Spleen (tissue), 11 donors: ENCODE measurements at regions not wholly inside any gene's neighbourhood (a gene's known extent, or its start where the extent isn't known, plus 50 kb on each side); places are given as distances from the start of the nearest gene placed in this dataset.

ENCODE experiments used
- DNase-seq: peaks from one replicate; pipeline ENCODE4 v3.0.0-alpha.2; 2020
- H3K27ac ChIP-seq, 8 donors: fragments of 200-600 bp; sonication (generic) in 7 of 8; 1 replicate in 4 of 8; 2 replicates in 4 of 8; pipeline versions ENCODE4 v1.5.0 to v1.8.0; 2016 to 2021; ENCODE audit warnings: inconsistent platforms in 4 of 8, mild to moderate bottlenecking in 4 of 8, moderate library complexity in 1 of 8
- H3K27me3 ChIP-seq, 7 donors: fragments of 200-600 bp; sonication (generic) in 6 of 7; replicated peaks in 1 of 7; 1 replicate in 4 of 7; 2 replicates in 3 of 7; pipeline versions ENCODE4 v1.5.0 to v1.8.0; 2016 to 2021; ENCODE audit warnings: inconsistent platforms in 3 of 7, mild to moderate bottlenecking in 1 of 7
- H3K36me3 ChIP-seq, 6 donors: fragments of 200-600 bp; sonication (generic) in 5 of 6; 1 replicate in 4 of 6; 2 replicates in 2 of 6; pipeline versions ENCODE4 v1.5.0 to v1.8.0; 2016 to 2021; ENCODE audit warnings: inconsistent platforms in 2 of 6
- H3K4me1 ChIP-seq, 6 donors: fragments of 200-600 bp; sonication (generic) in 5 of 6; 1 replicate in 3 of 6; 2 replicates in 3 of 6; pipeline versions ENCODE4 v1.5.0 to v1.8.0; 2016 to 2021; ENCODE audit warnings: inconsistent platforms in 3 of 6
- H3K4me3 ChIP-seq, 8 donors: fragments of 200-600 bp; sonication (generic) in 7 of 8; 1 replicate in 4 of 8; 2 replicates in 4 of 8; pipeline versions ENCODE4 v1.5.0 to v1.8.0; 2016 to 2021; ENCODE audit warnings: inconsistent platforms in 4 of 8, mild to moderate bottlenecking in 4 of 8, moderate library complexity in 2 of 8
- H3K9me3 ChIP-seq, 8 donors: fragments of 200-600 bp; sonication (generic) in 7 of 8; 1 replicate in 4 of 8; 2 replicates in 4 of 8; pipeline versions ENCODE4 v1.5.0 to v1.8.0; 2016 to 2021; ENCODE audit warnings: inconsistent platforms in 4 of 8
- CTCF ChIP-seq, 11 experiments: fragments of 200-600 bp in 7 of 11; fragments of 450-650 bp in 4 of 11; sonication (generic) in 4 of 11; IDR thresholded peaks in 8 of 11; conservative IDR thresholded peaks in 3 of 11; 1 replicate in 7 of 11; 2 replicates in 4 of 11; pipeline versions ENCODE4 v1.4.0 to v1.8.0; 2016 to 2021; ENCODE audit warnings: antibody characterized with exemption in 11 of 11, inconsistent platforms in 4 of 11, mild to moderate bottlenecking in 1 of 11
- POLR2A ChIP-seq, 3 donors: fragments of 450-650 bp; IDR thresholded peaks; one replicate each; pipeline ENCODE4 v1.5.1; 2017; ENCODE audit warnings: antibody characterized with exemption in 3 of 3, mild to moderate bottlenecking in 1 of 3
- POLR2AphosphoS5 ChIP-seq, 3 donors: sonication (generic); formaldehyde crosslinking; IDR thresholded peaks; one replicate each; pipeline ENCODE4 v1.5.1; 2017; ENCODE audit warnings: antibody characterized with exemption in 3 of 3
- WGBS, 5 donors: extraction: QIAGEN DNeasy Blood & Tissue Kit in 3 of 5; methylation state at CpG; one replicate each; pipeline versions ENCODE4 v1.1.5 to v1.1.7; 2013 to 2018; 5-methylcytosine and 5-hydroxymethylcytosine counted together
- intact Hi-C: fragments of 100-400 bp; cut with DNase I; formaldehyde crosslinking; loops from one replicate; pipeline ENCODE4 v1.15.0; 2023; ENCODE audit warnings: low total_unique reads
- donor health status: healthy with polysubstance abuse.
- donor health status: DM: no; HTN: no; CAD: no; lungs with moderate emphysema.
- donor health status: DM: no; HTN: no; CAD: no.
- donor health status: Bipolar disorder and iron deficiency.
- donor health status: healthy.
- donor health status: DM: no; HTN: no; CAD: no.
- donor health status: DM: yes; HTN: yes; CAD: no.

GRCh38 chr9:126223798-126224531, 102.7 kb upstream of the MVB12B start:
- DNase-seq = no peak
- H3K4me3 ChIP-seq = no peak overlapping the region
- peaks cover 0 to 12% (median 0%) of the 10 kb centered on the region in 8 donors for H3K9me3 ChIP-seq
- H3K27me3 ChIP-seq = peaks cover 0 to 96% (median 30%) of the 10 kb centered on the region in 7 donors
- peaks cover 0 to 15% (median 7%) of the 10 kb centered on the region in 6 donors for H3K4me1 ChIP-seq
- intact Hi-C loops = no loop called here
- WGBS, 5 donors = 67 to 79% (median 75%) methylated on average over 6 of the region's 6 CpGs
- TF ChIP-seq POLR2A (IDR thresholded peaks at IDR 0.05) = no peak
- TF ChIP-seq CTCF (IDR thresholded peaks at IDR 0.05 in 8 of 11, conservative IDR thresholded peaks at IDR 0.05 in 3 of 11) = no peak
- TF ChIP-seq POLR2AphosphoS5 (IDR thresholded peaks at IDR 0.05) = no peak
- H3K27ac ChIP-seq = no peak overlapping the region
- no peaks in the 10 kb centered on the region for H3K36me3 ChIP-seq

- Histone ChIP-seq H3K9me3 (peaks cover 0 to 11% (median 0%) of the 10 kb centered on the region in 8 donors), H3K27me3 (peaks cover 0 to 84% (median 28%) of the 10 kb centered on the region in 7 donors), H3K4me3 (no peak overlapping the region), H3K4me1 (peaks cover 0 to 16% (median 8%) of the 10 kb centered on the region in 6 donors), H3K27ac (no peak overlapping the region), H3K36me3 (no peaks in the 10 kb centered on the region)
- no peak for TF ChIP-seq CTCF (IDR thresholded peaks at IDR 0.05 in 8 of 11, conservative IDR thresholded peaks at IDR 0.05 in 3 of 11)
- TF ChIP-seq POLR2A (IDR thresholded peaks at IDR 0.05) = no peak
- no peak for TF ChIP-seq POLR2AphosphoS5 (IDR thresholded peaks at IDR 0.05)
- intact Hi-C loops = loop anchor here (5.0 kb wide), 1 partner anchor 819 kb away; no protein-coding TSS in a partner anchor
- no peak for DNase-seq
- 61 to 82% (median 71%) methylated on average over 16 to 18 of the region's 18 CpGs for WGBS, 5 donors
These were observed 100.7 kb upstream of the MVB12B start for GRCh38 chr9:126225611-126226609.

- Histone ChIP-seq H3K27me3 (peaks cover 0 to 71% (median 14%) of the 10 kb centered on the region in 7 donors), H3K27ac (no peak overlapping the region), H3K4me1 (peaks cover 0 to 15% (median 8%) of the 10 kb centered on the region in 6 donors), H3K9me3 (no peaks in the 10 kb centered on the region), H3K36me3 (no peaks in the 10 kb centered on the region), H3K4me3 (no peak overlapping the region)
- no peak for DNase-seq
- intact Hi-C loops = loop anchor here (5.0 kb wide), 1 partner anchor 820 kb away; no protein-coding TSS in a partner anchor
- TF ChIP-seq POLR2AphosphoS5 (IDR thresholded peaks at IDR 0.05) (no peak), CTCF (IDR thresholded peaks at IDR 0.05 in 8 of 11, conservative IDR thresholded peaks at IDR 0.05 in 3 of 11) (no peak), POLR2A (IDR thresholded peaks at IDR 0.05) (no peak)
- WGBS, 5 donors = 84 to 90% (median 87%) methylated on average over 26 to 27 of the region's 27 CpGs
These were observed 99.4 kb upstream of the MVB12B start for GRCh38 chr9:126226991-126227936.
